Upper lobe of left lung (tissue), 6 donors: ENCODE measurements at regions not wholly inside any gene's neighbourhood (a gene's known extent, or its start where the extent isn't known, plus 50 kb on each side); places are given as distances from the start of the nearest gene placed in this dataset.

Experiments used
- ATAC-seq, 2 donors: fragments of 200-7000 bp; cut with Tn5 transposase; one replicate each; pipeline ENCODE4 v1.9.1; 2022; ENCODE audit warnings: mild to moderate bottlenecking in 2 of 2, moderate library complexity in 2 of 2; ENCODE audit not compliant: low FRiP score in 2 of 2
- DNase-seq, 2 donors: peaks; one replicate each; pipeline ENCODE4 v3.0.0-alpha.2; 2019 to 2020
- H3K27ac ChIP-seq, 4 donors: fragments of 200-600 bp; sonication (generic); one replicate each; pipeline ENCODE4 v1.5.1; 2016 to 2019
- H3K27me3 ChIP-seq, 4 donors: fragments of 200-600 bp; sonication (generic); one replicate each; pipeline ENCODE4 v1.5.1; 2017 to 2019
- H3K36me3 ChIP-seq, 4 donors: fragments of 200-600 bp; sonication (generic); one replicate each; pipeline ENCODE4 v1.5.1; 2016 to 2019
- H3K4me1 ChIP-seq, 4 donors: fragments of 200-600 bp; sonication (generic); one replicate each; pipeline ENCODE4 v1.5.1; 2018 to 2019
- H3K4me3 ChIP-seq, 4 donors: fragments of 200-600 bp; sonication (generic); one replicate each; pipeline ENCODE4 v1.5.1; 2017 to 2019; ENCODE audit warnings: mild to moderate bottlenecking in 2 of 4, moderate library complexity in 1 of 4
- H3K9me3 ChIP-seq, 4 donors: fragments of 200-600 bp; sonication (generic); one replicate each; pipeline ENCODE4 v1.5.1; 2018 to 2019
- EP300 ChIP-seq, 4 donors: sonication (generic); formaldehyde crosslinking; IDR thresholded peaks; one replicate each; pipeline ENCODE4 v1.5.1; 2017; ENCODE audit warnings: antibody characterized with exemption in 4 of 4, control low read depth in 2 of 4
- POLR2A ChIP-seq, 4 donors: fragments of 450-650 bp; IDR thresholded peaks; one replicate each; pipeline ENCODE4 v1.5.1; 2016 to 2017; ENCODE audit warnings: antibody characterized with exemption in 4 of 4, mild to moderate bottlenecking in 2 of 4
- POLR2AphosphoS5 ChIP-seq, 2 donors: sonication (generic); formaldehyde crosslinking; IDR thresholded peaks; one replicate each; pipeline ENCODE4 v1.5.1; 2017; ENCODE audit warnings: antibody characterized with exemption in 2 of 2
- WGBS, 2 donors: methylation state at CpG; one replicate each; pipeline ENCODE4 v1.1.5; 2017 to 2018; 5-methylcytosine and 5-hydroxymethylcytosine counted together
- TF ChIP-seq, protein P1 (sequence below), 6 experiments: fragments of 450-650 bp in 4 of 6; fragments of 200-600 bp in 2 of 6; sonication (generic) in 2 of 6; IDR thresholded peaks; one replicate each; pipeline ENCODE4 v1.5.1; 2016 to 2019; ENCODE audit warnings: antibody characterized with exemption in 6 of 6
- donor health status: DM: no; HTN: no; CAD: no; lungs with moderate emphysema.
- donor health status: DM: no; HTN: yes; CAD: no; lungs with severe emphysema.

DNA sequence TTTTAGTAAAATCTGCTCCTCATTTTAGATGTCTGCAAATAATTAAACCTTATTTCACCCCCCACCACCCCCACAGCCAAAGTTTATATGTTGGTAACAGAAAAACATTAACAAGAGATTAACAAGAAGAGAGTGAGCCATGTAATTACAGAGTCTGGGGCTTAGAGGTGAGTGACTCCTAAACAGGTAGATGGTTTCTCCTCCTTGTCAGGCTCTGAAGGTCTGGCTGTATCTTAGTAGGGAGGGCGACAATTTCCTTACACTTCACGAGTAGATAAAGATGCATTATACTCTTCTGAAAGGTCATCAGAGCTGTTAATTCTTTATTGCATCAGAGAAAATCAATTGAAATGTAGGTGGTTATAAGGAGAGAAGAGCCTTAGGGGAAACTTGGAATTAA lies 171.8 kb upstream of the ANKRD50 start:
- TF ChIP-seq POLR2AphosphoS5 (IDR thresholded peaks at IDR 0.05) (no peak), POLR2A (IDR thresholded peaks at IDR 0.05) (no peak), EP300 (IDR thresholded peaks at IDR 0.05) (no peak)
- no peak for ATAC-seq
- no peak overlapping the region for H3K27ac ChIP-seq
- H3K4me1 ChIP-seq: no peaks in the 10 kb centered on the region
- 91 to 98% methylated on average over 2 of the region's 2 CpGs for WGBS, 2 donors
- no peaks in the 10 kb centered on the region for H3K36me3 ChIP-seq
- no peak overlapping the region for H3K4me3 ChIP-seq
- no peak for DNase-seq
- no peaks in the 10 kb centered on the region for H3K9me3 ChIP-seq
- no peaks in the 10 kb centered on the region for H3K27me3 ChIP-seq

DNA sequence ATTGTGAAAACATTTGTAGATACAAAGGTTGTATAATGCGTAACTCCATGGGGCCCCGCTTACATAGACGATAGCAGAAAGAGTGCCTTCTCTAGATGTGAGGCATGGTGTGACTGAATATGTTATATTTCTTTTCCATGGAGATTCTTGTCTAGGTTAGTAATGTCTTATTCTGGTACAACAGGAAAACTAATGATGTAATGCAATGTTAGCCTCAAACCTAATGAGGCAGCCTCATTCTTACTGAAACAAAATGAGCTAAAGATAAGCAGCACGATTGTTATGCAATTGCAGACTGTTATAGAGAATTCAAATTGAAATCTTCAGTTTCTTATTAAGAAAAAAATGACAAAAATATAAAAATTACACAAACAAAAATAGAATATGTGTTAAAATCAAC lies 171.1 kb upstream of the ANKRD50 start:
- Histone ChIP-seq H3K4me1 (no peaks in the 10 kb centered on the region), H3K9me3 (no peaks in the 10 kb centered on the region), H3K36me3 (no peaks in the 10 kb centered on the region), H3K27ac (no peak overlapping the region), H3K27me3 (no peaks in the 10 kb centered on the region), H3K4me3 (no peak overlapping the region)
- 81 to 87% methylated on average over 4 of the region's 4 CpGs for WGBS, 2 donors
- ATAC-seq: no peak
- no peak for DNase-seq
- TF ChIP-seq EP300 (IDR thresholded peaks at IDR 0.05) (no peak), POLR2AphosphoS5 (IDR thresholded peaks at IDR 0.05) (no peak), POLR2A (IDR thresholded peaks at IDR 0.05) (no peak)
- TF ChIP-seq, protein P1, sequence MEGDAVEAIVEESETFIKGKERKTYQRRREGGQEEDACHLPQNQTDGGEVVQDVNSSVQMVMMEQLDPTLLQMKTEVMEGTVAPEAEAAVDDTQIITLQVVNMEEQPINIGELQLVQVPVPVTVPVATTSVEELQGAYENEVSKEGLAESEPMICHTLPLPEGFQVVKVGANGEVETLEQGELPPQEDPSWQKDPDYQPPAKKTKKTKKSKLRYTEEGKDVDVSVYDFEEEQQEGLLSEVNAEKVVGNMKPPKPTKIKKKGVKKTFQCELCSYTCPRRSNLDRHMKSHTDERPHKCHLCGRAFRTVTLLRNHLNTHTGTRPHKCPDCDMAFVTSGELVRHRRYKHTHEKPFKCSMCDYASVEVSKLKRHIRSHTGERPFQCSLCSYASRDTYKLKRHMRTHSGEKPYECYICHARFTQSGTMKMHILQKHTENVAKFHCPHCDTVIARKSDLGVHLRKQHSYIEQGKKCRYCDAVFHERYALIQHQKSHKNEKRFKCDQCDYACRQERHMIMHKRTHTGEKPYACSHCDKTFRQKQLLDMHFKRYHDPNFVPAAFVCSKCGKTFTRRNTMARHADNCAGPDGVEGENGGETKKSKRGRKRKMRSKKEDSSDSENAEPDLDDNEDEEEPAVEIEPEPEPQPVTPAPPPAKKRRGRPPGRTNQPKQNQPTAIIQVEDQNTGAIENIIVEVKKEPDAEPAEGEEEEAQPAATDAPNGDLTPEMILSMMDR (IDR thresholded peaks at IDR 0.05): no peak

GRCh38 chr4:124879195-124879594 lies 166.7 kb upstream of the ANKRD50 start:
- Histone ChIP-seq H3K27me3 (no peaks in the 10 kb centered on the region), H3K4me3 (no peak overlapping the region), H3K4me1 (no peaks in the 10 kb centered on the region), H3K27ac (no peak overlapping the region), H3K9me3 (peaks cover 0 to 10% (median 0%) of the 10 kb centered on the region in 4 donors), H3K36me3 (no peaks in the 10 kb centered on the region)
- DNase-seq: no peak
- 67 to 83% methylated on average over 2 of the region's 2 CpGs for WGBS, 2 donors
- ATAC-seq: no peak
- TF ChIP-seq EP300 (IDR thresholded peaks at IDR 0.05): no peak
- no peak for TF ChIP-seq POLR2A (IDR thresholded peaks at IDR 0.05)
- TF ChIP-seq, protein P1 (IDR thresholded peaks at IDR 0.05): no peak

DNA sequence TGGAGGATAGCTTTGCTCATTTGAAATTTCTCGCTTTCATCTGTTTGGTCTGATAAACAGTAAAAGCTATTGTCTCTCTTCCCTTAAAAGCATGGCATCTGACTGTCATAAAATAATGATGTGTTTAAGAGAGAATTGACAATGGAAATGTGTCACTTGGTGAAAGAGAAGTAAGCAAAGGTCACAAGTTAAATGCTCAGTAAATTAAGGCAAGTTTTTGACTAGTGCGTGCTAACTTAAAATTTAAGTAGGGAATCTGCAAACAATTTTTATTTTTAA lies 161.6 kb upstream of the ANKRD50 start:
- H3K27ac ChIP-seq: no peak overlapping the region
- ATAC-seq: no peak
- H3K36me3 ChIP-seq: no peaks in the 10 kb centered on the region
- H3K27me3 ChIP-seq: no peaks in the 10 kb centered on the region
- TF ChIP-seq, protein P1 (IDR thresholded peaks at IDR 0.05): no peak
- TF ChIP-seq EP300 (IDR thresholded peaks at IDR 0.05) (no peak), POLR2AphosphoS5 (IDR thresholded peaks at IDR 0.05) (no peak), POLR2A (IDR thresholded peaks at IDR 0.05) (no peak)
- no peak overlapping the region for H3K4me3 ChIP-seq
- no peak for DNase-seq
- no peaks in the 10 kb centered on the region for H3K4me1 ChIP-seq
- peaks cover 0 to 10% (median 0%) of the 10 kb centered on the region in 4 donors for H3K9me3 ChIP-seq
- 90 to 93% methylated on average over 2 of the region's 2 CpGs for WGBS, 2 donors

DNA sequence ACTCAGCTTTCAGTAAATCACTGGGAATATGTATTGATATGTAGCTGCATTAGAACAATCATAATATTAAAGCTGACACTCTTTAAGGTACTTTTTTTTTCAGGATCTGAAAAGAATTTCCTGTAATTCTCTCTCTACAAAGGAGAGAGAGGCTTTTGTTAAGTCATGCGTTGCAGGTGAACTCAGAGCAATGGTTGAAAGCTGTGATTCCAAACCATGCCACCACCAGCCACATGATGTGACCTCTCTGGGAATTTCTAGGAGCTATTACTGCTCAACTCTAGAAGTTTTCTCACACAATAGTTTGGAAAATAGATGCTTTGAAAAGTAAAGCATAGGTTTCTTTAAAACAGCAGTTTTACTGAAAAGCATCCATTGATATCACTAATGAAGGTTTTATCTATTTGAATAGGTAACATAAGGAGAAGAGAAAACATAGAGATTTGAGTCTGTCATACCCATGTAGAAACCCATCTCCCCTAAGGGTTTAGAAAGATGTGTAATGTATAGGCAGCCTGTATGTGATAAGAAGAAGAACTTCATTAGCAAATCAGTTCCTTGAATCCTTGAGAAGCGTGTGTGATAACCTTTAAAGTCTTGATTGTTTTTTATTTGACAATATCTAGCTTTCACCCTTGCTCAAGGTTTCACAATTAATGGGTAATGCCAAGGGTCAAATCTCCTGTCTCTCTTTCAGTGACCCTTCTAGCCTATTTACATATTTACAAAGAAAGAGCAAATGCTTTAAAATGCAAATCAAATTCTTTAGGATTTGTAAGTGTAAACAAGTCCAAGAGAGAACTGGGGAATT lies 161.0 kb upstream of the ANKRD50 start:
- TF ChIP-seq, protein P1 (IDR thresholded peaks at IDR 0.05): no peak
- TF ChIP-seq POLR2A (IDR thresholded peaks at IDR 0.05) (no peak), POLR2AphosphoS5 (IDR thresholded peaks at IDR 0.05) (no peak), EP300 (IDR thresholded peaks at IDR 0.05) (no peak)
- no peaks in the 10 kb centered on the region for H3K27me3 ChIP-seq
- ATAC-seq (no peak), DNase-seq (no peak)
- H3K4me3 ChIP-seq: no peak overlapping the region
- H3K27ac ChIP-seq: no peak overlapping the region
- no peaks in the 10 kb centered on the region for H3K4me1 ChIP-seq
- H3K36me3 ChIP-seq: no peaks in the 10 kb centered on the region
- peaks cover 0 to 10% (median 0%) of the 10 kb centered on the region in 4 donors for H3K9me3 ChIP-seq
- 63 to 69% methylated on average over 2 of the region's 2 CpGs for WGBS, 2 donors
